Stimulated activated CD4-positive, alpha-beta T cell treated with anti-CD3 and anti-CD28 coated beads, Interleukin-4, amount 100 ng/mL, for 48 hours (primary cell): ENCODE measurements at regions not wholly inside any gene's neighbourhood (a gene's known extent, or its start where the extent isn't known, plus 50 kb on each side); places are given as distances from the start of the nearest gene placed in this dataset.

Experiments
- DNase-seq, 2 donors: peaks; one replicate each; pipeline ENCODE4 v3.0.0-alpha.2; 2020; ENCODE audit warnings: low read depth in 2 of 2

DNA sequence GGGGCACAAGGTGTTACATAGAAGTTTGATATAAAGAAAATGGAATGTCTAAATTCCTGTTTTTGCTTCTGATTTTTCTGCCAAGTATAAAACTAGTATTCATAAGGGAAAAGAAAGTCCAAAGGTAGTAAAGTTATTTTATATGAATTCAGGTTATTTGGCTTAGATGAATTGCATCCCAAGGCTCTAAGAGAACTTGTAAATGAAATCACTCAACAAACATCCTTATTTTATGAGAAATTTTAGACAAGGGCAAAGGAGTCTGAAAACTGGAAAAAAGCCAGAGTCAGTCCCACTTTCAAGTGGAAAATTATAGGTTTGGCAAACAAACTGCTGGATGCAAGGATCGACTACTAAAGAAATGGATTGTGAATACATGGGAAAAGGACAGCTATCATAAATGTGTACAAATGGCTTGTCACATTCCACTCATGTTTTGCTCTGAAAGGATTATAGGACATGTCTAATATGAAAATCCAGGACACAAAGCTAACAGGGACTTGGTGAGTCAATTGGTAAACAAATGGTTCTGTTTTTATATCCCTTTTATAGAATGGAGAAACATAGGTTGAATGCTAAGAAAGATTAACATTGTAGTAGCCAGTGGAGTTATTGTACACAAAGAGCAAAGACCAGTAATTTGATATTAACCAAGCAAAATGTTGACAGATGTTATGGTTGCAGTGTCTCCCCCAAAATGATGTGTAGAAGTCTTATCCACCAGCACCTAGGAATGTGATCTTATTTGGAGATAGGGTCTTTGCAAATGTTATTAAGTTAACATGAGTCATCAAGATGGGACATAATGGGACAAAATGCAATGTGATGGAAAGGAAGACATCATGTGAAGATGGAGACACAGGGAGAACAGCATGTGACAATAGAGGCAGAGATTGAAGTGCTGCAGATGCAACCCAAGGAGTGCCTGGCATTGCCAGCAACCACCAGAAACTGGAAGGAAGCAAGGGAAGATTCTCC, 495.7 kb downstream of the TLE1 start:
- no peak for DNase-seq

DNA sequence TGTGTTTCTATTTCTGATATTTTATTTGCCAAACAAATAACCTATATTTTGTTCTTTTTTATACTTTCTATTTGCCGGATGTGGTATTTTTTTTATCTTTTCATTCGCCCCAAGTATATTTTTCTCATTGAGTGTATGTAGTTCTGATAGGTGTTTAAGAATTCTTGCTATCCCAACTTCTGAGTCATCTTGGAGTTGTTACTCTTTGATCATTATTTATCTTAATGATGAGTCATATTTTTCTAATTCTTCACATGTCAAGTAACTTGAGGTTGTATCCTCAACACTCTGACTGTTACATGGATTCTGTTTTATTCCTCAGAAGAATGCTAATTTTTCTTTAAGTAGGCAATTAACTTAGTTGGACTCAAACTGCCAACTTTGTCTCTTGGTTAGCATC, 498.1 kb downstream of the TLE1 start:
- DNase-seq, result no peak

DNA sequence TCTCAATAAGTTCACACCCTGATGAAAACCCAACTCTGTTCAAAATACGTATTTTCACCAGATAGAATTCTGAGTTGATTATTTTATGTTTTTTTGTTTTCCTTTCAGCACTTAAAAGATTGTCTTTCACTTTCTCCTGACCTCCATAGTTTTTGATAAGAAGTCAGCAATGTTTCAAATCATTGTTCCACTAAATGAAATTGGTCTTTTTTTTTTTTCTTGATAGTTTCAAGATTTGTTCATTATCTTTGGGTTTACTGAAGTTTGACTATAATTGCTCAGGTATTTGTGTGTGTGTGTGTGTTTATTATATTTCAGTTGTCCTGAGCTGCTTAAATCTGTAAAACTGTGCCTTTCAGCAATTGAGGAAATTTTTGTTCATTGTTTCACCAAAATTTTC, 498.7 kb downstream of the TLE1 start:
- no peak for DNase-seq

DNA sequence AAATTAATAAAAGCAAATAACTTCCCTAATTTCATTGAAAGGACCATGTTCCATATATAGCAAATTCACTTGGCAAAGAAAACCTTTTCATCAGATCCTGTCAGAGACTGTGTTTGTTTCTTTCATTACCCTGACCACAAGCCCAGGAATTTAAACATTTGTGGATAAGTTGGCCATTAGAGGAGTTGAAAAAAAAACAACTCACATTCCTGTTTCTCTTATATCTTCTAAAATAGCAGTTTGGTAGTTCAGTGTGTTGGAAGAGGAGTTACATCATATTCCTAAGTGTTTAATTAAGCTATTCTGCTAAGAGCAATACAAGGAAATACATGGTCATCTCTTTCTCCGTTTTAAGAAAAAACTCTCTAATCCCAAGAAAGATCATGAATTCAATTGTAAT, 505.6 kb downstream of the TLE1 start:
- no peak for DNase-seq

DNA sequence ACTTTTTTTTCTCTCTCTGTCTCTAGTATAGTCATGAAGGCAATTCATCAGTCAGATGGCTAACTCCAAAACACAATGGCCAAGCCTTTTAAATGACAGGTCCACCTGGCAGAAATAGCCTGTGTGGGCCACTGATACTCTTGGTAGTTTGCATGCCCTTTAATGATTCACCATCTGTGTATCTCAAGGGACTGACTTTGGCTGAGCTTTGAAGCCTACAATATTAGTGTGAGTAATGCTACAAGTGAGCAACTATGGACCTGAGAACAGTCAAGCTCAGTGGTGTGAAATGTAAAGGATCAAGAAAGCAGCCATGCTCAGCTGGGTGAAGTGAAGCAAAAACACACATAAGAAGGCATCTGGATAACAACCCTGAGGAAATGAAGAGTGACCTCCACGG, 506.9 kb downstream of the TLE1 start:
- DNase-seq, result no peak

DNA sequence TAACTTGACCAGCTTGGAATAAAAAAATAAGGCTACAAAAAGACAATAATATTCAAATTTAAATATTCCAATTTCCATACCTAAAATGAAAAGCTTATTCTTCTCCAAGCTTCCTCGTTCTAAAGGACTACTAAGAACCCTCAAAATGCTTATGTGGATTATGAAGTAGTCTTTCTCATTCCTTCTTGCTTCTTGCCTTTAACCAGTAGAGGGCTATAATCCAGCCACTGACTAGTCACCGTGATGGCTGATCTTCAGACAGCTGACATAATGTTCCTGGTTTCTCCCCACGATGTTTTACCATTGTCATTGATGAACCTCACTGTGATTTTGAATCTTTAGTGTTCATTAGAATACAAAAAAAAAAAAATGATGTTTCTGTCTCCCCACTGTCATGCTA, 515.3 kb downstream of the TLE1 start:
- no peak for DNase-seq

DNA sequence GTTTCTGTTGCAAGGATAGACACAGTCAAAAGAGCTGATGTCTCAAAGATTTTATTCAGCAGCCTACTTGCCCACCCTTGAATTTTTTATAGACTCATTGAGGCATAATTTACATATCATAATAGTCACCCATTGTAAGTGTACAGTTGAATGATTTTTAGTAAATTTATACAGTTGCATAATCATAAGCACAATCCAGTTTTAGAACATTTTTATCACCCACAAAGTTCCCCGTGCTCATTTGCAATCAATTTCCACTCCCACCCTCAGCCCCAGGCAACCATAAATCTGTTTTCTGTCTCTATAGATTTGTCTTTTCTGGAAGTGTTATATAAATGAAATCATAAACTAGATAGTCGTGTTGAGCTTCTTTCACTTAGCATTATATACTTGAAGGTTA, 517.7 kb downstream of the TLE1 start:
- DNase-seq, result no peak

DNA sequence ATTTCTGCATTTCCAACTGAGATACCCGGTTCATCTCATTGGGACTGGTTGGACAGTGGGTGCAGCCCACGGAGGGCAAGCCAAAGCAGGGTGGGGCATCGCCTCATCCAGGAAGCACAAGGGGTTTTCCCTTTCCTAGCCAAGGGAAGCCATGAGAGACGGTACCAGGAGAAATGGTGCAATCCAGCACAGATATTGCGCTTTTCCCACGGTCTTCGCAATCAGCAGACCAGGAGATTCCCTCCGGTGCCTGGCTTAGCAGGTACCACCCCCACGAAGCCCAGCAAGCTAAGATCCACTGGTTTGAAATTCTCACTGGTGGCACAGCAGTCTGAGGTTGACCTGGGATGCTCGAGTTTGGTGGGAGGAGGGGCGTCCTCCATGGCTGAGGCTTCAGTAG, 527.0 kb downstream of the TLE1 start:
- no peak for DNase-seq

DNA sequence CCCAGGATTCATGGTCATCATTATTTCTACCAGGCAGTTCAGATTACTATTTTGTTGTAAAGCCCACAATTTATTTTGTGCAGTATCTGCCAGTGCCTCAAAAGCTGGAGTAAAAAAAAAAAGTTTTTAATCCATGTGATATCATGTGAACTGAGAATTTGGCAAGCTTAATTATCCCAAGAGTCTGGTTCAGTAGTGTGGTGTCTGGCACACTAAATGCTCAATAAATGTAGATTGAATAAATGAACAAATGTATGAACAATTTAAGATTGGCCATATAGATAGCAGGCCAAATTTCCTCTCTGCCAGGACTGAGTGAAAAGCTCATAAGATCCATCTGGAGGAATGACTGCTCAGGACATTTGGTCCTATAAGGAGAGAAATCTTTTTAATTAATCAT, 533.0 kb downstream of the TLE1 start:
- DNase-seq, result no peak

DNA sequence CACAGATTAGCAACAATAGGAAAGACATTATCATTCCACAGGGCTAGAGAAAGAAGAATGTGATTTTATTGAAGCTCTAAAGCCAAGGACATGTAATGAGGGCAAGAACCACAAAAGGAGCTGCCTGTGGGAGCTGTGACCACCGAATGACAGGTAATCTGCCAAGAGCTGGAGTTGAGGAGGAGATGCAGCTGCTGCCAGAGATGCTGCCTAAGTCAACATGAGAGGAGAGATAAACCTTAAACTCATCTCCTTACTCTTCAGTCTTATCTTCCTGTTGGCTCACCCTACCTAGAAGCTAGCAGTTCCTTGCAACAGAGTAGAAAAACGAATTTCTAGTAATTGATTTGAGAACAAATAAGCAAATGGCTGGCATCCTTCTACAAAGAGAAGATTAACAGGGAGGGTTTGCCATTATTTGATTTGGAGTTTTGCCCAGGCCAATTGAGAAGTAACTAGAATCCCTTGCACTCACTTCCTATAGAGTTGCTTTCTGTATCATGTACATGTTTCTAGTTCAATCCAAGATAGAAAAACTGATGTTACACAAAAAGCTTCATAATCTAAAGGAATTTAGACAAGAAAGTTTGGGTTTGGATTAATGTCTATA, 539.2 kb downstream of the TLE1 start:
- no peak for DNase-seq

DNA sequence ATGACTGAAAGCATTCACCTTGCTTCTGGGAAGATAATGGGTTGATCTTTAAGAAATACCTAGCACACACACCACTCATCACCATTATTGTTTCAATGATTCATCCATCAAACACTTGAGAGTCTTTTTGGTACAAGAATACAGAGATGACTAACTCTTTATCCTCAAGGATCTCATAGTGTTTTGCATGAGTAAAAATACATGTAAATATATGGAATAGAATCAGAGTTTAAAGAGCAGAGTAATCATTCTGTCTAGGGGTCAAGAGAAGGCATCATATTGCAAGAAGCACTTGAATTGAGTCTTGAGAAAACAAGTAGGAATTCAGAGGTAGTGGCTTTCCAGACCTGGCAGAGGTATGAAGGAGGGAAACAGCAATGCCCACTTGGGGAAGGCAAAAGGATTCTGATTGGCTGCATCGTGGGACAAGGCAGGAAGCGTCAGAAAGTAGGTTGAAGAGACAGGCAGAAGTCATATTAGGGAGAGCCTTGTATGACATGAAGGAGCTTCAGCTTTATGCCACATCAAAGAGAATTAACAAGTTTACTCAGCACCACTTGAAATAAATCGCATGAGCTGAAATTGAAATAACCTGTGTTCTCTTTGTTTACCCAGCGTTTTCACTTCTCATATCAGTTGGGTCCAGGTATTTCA, 542.5 kb downstream of the TLE1 start:
- DNase-seq, result no peak

DNA sequence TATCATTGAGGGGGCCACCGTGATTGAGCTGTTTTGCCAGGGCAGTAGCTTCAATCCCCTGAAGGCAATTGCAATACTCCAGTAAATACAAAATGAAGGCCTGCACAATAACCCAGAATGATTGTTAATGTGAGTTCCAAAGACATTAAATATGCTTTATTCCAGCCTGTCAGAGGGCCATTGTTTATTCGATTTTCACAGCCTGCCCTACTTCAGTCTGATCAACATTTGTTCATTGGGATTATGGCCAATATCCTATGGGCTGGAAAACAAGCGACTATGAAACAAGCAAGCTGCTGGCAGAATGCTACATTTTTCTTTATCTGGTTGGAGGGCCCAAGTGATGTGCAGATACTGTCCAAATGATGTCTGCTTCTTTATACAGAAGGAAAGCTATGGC, 543.1 kb downstream of the TLE1 start:
- DNase-seq, result no peak

DNA sequence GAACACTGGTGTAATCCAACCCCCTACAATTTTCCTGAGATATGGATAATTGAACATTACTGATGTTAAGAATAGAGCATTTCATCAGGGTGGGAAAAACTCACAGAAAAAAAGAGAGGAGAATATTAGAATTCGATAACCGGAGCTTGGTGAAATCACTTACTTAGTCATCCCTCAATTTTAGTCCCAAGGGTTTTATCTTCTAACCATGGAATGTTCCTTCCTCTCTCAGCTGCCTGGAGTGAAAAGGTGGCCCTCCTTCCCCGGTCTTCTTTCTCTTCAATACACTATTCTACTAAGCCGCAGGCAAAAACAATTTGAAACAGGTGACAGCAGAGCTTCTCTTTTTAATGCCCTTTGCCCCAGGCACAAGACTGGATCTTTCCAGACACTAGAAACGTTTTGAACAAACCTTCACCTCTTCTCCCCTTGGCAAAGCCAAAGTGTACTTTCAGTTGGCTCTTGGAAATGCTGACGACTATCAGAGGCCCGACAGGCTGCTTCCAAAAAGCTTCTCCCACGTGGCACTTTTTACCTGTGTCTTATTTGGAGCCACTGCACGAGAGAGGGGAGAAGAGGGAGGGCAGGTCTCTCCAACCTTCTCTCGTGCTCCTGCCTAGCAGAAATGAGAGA, 543.9 kb downstream of the TLE1 start:
- DNase-seq, result no peak

DNA sequence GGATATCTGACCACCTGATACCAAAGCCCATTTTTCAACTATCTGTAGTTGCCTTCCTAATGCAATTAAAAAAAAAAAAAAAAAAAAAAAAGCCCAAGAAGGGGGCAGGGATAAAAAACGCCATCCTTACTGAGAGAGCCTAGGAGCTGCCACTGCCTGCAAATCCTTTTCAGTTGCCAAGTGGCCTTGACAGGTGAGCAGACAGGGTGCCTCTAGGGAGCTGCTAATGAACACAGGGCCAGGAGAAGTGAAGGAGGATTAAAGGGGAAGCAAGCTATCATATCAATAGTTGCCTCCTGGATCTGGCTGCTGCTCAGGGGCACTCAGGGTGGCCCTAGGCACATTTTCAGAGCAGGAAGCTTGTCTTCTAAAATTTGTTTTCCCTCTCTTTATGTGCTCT, 547.4 kb downstream of the TLE1 start:
- no peak for DNase-seq

DNA sequence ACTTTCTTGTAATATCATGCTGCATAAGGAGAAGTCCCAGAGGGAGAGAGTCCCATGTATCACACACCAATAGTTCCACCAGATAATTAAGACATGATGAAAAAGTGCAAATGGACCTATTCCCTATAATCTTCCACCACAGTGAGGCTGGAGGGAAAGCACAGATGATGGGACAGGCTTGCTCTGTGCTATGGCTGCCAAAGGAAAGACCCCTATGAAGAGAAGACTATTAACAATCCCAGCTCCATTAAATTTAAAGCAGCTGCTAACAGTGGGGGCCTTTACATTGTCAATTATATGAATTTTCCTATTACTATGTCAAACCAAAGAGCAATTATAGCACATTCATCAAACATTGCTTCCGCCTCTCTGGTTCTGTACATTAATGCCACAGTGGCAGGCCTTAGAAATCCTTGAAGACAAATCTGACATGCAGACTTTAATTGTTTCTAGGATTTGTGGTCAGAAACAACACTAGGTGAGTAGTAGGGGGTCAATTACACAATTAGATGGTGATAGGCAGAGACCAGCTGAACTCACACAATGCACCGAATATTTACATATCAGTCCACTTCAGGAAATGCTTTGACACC, 551.3 kb downstream of the TLE1 start:
- DNase-seq, result no peak

DNA sequence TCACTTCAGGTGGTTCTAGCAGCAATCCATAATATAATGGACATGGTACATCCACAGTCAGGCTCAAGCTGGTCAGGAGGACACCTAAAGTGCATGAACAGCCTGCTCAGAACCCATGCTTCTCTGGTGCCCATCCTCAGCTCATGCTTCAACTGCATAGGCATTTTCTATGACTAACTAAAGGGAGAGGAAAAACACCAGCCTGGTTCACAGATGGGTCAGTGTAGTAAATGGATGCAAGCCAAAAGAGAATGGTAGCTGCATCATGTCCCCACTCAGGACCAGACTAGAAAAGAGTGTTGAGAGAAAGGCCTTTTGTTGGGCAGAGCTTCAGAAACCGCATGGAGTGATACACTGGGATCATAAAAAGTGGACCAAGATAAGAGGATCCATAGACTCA, 556.6 kb downstream of the TLE1 start:
- DNase-seq, result no peak

DNA sequence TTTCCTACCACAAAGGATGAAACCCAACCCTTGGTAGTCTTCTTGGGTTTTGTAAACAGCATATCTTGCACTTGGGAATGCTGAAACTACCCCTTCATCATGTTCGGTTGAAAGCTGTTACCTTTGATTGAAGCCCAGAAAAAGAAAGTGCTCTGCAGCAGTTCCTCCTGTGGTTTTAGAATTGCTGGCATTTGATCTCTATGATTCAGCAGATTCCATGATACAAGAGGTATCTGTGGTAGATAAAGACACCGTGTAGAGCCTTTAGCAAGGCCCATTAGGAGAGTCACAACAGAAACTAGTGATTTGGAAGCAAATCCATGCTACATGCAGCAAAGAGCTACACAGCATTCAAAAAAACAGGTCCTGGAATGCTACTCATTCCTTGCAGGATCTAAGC, 557.0 kb downstream of the TLE1 start:
- DNase-seq, result no peak

DNA sequence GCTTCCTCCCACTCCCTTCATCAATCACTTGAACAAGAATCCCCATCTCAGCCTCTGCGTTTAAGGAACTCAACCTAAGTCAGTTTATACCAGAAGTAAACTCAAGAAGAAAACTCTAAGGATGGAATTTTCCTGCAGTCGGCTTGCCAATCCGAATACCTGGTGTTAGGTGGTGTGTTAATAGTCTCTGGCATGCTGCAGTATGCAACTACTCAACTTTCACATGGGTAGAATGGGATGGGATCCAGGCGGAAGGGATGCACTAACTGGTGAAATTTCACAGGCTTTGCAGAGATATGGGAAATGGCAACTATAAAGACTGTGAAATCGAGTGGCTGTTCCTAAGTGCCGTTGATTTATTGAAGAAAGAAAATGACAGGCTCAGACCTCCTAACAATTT, 560.6 kb downstream of the TLE1 start:
- no peak for DNase-seq

DNA sequence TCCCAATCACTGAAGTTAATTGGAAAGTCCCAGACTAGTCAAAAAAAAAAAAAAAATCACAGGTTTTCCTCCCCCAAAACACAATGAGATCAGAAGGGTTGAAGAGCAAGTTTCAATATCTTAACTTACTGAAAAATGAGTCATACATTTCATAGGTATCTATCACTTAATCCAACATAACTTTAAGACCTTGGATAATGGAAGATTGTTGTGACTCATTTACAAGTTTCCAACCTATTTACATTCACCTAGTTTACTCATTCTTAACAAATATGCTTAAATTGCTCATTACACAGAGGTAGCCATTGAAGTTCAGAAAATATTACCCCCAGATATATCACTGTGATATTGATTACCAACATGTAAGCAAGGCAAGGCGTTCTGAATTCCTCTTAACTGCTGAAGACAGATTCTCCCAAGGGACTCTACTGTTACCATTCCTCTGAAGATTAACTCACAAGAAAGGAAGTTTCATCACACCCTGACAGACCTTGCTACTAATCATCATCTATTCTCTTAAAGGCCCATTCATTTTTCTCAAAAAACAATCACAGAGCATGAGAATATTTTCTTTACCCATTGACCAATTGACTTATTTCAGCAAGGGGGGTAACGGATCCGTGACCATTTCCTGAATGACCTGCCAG, 563.8 kb downstream of the TLE1 start:
- no peak for DNase-seq

DNA sequence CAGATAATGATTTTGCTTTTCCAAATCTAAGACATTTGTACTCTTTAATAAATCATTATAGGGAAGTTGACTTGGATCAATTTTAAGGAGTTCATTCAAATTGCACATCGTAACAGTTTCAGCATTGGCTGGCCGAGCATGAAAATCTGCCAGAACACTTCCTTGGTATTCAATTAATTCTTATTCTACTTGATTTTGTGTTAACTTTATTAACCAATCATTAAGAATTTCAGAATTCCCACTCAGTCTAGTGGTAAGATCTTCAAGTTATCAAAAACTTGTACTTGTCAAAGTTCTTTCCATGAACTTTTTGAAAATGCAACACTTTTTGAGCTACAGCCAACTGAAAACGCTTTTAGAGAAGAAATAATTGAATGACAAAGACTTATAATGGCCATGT, 565.8 kb downstream of the TLE1 start:
- no peak for DNase-seq

DNA sequence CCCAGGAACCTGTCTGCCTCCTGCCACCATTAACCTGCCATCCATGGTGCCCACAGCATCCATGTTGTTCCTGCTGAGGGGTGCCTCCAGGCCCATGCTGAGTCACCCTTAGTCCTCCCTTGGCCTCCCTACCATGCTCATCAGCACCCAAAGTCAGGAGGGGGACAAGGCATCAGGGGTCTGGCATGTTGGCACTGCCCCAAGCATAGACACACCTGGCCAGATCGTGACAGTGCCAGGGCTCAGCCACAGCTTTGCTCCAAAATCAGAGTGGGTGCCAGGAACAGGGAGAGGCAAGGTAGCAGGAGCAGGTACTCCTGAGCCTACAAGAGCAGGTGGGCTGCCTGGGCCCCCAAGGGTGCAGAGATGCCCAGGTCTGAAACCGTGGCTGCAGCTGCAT, 566.6 kb downstream of the TLE1 start:
- no peak for DNase-seq

DNA sequence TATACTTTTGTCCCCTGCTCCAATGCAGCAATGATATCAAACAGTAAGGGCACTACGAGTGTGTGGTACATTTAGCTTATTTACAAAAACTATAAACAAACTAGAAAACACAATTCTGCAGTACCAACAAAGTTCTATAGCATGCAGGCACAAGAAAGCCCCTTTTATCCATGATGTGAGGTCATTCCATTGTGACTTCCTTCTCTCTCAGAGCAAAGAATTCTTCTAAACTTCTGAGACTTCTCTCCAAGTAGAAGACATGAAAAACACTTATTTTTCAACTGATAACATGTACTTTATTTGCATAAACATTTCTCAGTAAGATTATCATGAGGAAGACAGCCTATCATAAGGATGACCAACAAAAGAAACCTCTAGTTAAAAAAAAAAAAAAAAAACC, 569.8 kb downstream of the TLE1 start:
- no peak for DNase-seq
